ENCODE measurements at regions not wholly inside any gene's neighbourhood (a gene's known extent, or its start where the extent isn't known, plus 50 kb on each side); places are given as distances from the start of the nearest gene placed in this dataset.

DNA sequence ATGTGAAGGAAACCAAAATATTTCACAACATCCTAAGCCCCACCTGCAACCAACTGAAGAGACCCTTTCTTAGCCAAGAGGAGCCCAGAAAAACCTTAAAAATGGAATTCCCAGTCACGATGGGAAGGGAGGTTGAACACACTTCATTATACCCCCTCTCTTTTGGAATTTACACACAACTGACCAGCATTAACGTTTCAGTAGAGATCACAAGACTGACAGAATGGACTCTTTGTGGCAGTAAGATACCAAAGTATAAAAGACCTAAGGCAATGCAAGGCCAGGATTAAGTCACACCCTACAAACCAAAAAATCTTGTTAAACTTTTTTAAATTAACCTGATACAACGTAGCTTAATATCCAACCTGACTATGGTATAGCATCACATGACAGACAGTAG is 190.9 kb downstream of the OTOR start:
- TF ChIP-seq, protein P1, sequence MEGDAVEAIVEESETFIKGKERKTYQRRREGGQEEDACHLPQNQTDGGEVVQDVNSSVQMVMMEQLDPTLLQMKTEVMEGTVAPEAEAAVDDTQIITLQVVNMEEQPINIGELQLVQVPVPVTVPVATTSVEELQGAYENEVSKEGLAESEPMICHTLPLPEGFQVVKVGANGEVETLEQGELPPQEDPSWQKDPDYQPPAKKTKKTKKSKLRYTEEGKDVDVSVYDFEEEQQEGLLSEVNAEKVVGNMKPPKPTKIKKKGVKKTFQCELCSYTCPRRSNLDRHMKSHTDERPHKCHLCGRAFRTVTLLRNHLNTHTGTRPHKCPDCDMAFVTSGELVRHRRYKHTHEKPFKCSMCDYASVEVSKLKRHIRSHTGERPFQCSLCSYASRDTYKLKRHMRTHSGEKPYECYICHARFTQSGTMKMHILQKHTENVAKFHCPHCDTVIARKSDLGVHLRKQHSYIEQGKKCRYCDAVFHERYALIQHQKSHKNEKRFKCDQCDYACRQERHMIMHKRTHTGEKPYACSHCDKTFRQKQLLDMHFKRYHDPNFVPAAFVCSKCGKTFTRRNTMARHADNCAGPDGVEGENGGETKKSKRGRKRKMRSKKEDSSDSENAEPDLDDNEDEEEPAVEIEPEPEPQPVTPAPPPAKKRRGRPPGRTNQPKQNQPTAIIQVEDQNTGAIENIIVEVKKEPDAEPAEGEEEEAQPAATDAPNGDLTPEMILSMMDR (IDR thresholded peaks at IDR 0.05; ENCODE audit: extremely low read depth, low read depth, low read length): no peak
- Histone ChIP-seq H3K79me2 (ENCODE audit: insufficient read depth, low read length) (no peaks in the 10 kb centered on the region), H3K27ac (ENCODE audit: low read depth, low read length) (no peak overlapping the region), H3K9me3 (ENCODE audit: low read depth, low read length) (no peaks in the 10 kb centered on the region), H4K20me1 (ENCODE audit: insufficient read depth, low read length) (no peaks in the 10 kb centered on the region), H3K36me3 (ENCODE audit: insufficient read depth, low read length) (no peaks in the 10 kb centered on the region), H3K4me3 (ENCODE audit: insufficient read depth, low read length) (no peak overlapping the region), H3K4me1 (ENCODE audit: insufficient read depth, low read length) (no peaks in the 10 kb centered on the region), H3K27me3 (ENCODE audit: insufficient read depth, low read length) (no peaks in the 10 kb centered on the region), H2AFZ (ENCODE audit: low read length) (no peak overlapping the region), H3K4me2 (ENCODE audit: insufficient read depth, low read length) (no peak overlapping the region)
- DNase-seq (ENCODE audit: insufficient read length, low spot score, missing footprints): no peak

DNA sequence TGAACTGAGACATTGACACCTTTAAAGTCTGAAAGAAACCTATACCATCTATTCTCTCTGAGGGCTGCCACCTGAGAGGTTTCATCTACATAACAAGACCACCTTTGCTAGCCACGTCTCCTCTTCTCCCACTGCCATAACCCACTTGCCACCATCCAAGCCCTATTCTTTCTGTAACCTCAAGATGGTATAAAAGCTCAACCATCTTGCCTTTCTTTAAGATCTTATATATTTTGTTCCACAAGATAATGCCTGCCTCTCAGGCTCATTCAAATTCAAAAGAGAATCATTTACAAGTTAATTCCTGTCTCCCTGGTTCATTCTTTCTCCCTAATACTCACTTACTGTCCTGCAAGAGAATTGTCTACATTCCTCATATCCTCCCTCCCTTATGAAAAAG is 192.5 kb downstream of the OTOR start:
- no peaks in the 10 kb centered on the region for H3K36me3 ChIP-seq (ENCODE audit: insufficient read depth, low read length)
- no peaks in the 10 kb centered on the region for H3K27me3 ChIP-seq (ENCODE audit: insufficient read depth, low read length)
- no peak overlapping the region for H2AFZ ChIP-seq (ENCODE audit: low read length)
- H3K4me1 ChIP-seq (ENCODE audit: insufficient read depth, low read length): no peaks in the 10 kb centered on the region
- no peak overlapping the region for H3K27ac ChIP-seq (ENCODE audit: low read depth, low read length)
- no peaks in the 10 kb centered on the region for H3K9me3 ChIP-seq (ENCODE audit: low read depth, low read length)
- TF ChIP-seq, protein P1 (IDR thresholded peaks at IDR 0.05; ENCODE audit: extremely low read depth, low read depth, low read length): no peak
- no peak overlapping the region for H3K4me2 ChIP-seq (ENCODE audit: insufficient read depth, low read length)
- H3K4me3 ChIP-seq (ENCODE audit: insufficient read depth, low read length): no peak overlapping the region
- DNase-seq (ENCODE audit: insufficient read length, low spot score, missing footprints): no peak
- no peaks in the 10 kb centered on the region for H4K20me1 ChIP-seq (ENCODE audit: insufficient read depth, low read length)
- no peaks in the 10 kb centered on the region for H3K79me2 ChIP-seq (ENCODE audit: insufficient read depth, low read length)

DNA sequence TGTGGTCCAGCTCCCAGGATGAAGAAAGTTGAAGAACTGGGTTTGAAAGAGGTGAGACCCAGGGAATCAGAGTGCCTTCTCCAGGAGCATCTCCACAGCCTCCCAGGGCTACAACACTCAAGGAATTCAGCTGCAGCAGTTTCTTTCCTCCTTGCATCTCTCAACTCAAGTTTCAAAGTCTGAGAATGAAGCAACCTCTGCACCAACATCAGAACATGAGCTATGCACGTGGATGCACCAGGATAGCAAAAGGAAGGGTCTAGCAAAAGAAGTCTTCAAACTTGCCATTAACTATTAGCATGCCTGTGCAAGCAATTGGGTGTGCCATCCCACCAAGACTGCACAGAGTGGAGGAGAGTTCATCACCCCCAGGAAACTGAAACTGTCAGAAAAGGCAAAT is 193.9 kb downstream of the OTOR start:
- no peaks in the 10 kb centered on the region for H3K4me1 ChIP-seq (ENCODE audit: insufficient read depth, low read length)
- TF ChIP-seq, protein P1 (IDR thresholded peaks at IDR 0.05; ENCODE audit: extremely low read depth, low read depth, low read length): no peak
- H3K27ac ChIP-seq (ENCODE audit: low read depth, low read length): no peak overlapping the region

DNA sequence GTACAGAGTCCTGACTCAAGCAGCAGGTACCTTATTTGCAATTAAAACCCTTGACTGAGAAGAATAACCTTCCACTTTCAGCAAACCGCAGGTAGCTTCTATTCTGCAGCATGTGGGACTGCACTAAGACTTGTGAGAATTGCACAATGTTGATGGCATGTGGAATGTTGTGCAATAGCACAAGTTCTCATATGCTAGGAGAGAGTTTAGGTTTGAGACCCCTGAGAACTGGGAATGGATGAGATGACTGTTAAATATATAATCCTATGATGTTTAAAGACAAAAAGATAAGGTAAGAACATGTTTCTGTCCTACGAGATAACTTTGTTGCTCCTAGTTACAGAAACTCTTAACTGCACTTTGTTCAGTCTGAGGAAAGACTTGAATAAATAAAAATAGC is 194.6 kb downstream of the OTOR start:
- no peaks in the 10 kb centered on the region for H3K4me1 ChIP-seq (ENCODE audit: insufficient read depth, low read length)
- H2AFZ ChIP-seq (ENCODE audit: low read length): no peak overlapping the region
- no peaks in the 10 kb centered on the region for H3K36me3 ChIP-seq (ENCODE audit: insufficient read depth, low read length)
- H4K20me1 ChIP-seq (ENCODE audit: insufficient read depth, low read length): no peaks in the 10 kb centered on the region
- H3K27ac ChIP-seq (ENCODE audit: low read depth, low read length): no peak overlapping the region
- H3K4me3 ChIP-seq (ENCODE audit: insufficient read depth, low read length): no peak overlapping the region
- H3K79me2 ChIP-seq (ENCODE audit: insufficient read depth, low read length): no peaks in the 10 kb centered on the region
- H3K4me2 ChIP-seq (ENCODE audit: insufficient read depth, low read length): no peak overlapping the region
- TF ChIP-seq, protein P1 (IDR thresholded peaks at IDR 0.05; ENCODE audit: extremely low read depth, low read depth, low read length): no peak
- H3K27me3 ChIP-seq (ENCODE audit: insufficient read depth, low read length): no peaks in the 10 kb centered on the region
- no peaks in the 10 kb centered on the region for H3K9me3 ChIP-seq (ENCODE audit: low read depth, low read length)
- no peak for DNase-seq (ENCODE audit: insufficient read length, low spot score, missing footprints)

More for the DNA sequence above, 193.9 kb downstream of the OTOR start:
- no peak for DNase-seq (ENCODE audit: insufficient read length, low spot score, missing footprints)
- Histone ChIP-seq H3K4me3 (ENCODE audit: insufficient read depth, low read length) (no peak overlapping the region), H3K4me2 (ENCODE audit: insufficient read depth, low read length) (no peak overlapping the region), H3K9me3 (ENCODE audit: low read depth, low read length) (no peaks in the 10 kb centered on the region), H2AFZ (ENCODE audit: low read length) (no peak overlapping the region), H4K20me1 (ENCODE audit: insufficient read depth, low read length) (no peaks in the 10 kb centered on the region), H3K79me2 (ENCODE audit: insufficient read depth, low read length) (no peaks in the 10 kb centered on the region), H3K27me3 (ENCODE audit: insufficient read depth, low read length) (no peaks in the 10 kb centered on the region), H3K36me3 (ENCODE audit: insufficient read depth, low read length) (no peaks in the 10 kb centered on the region)
